HepG2 (cell line): ENCODE measurements at regions not wholly inside any gene's neighbourhood (a gene's known extent, or its start where the extent isn't known, plus 50 kb on each side); places are given as distances from the start of the nearest gene placed in this dataset.

ENCODE experiments used
- ATAC-seq: fragments of 200-7000 bp; cut with Tn5 transposase; 3 replicates; pipeline ENCODE4 v1.9.1; 2020; ENCODE audit warnings: mild to moderate bottlenecking, moderate library complexity
- BruUV-seq: library from RNA; stranded (reverse); fragments of 400-500 nt; replicated peaks from 2 replicates; lab custom pipeline; 2021; lab: Mats Ljungman, UMichigan
- CTCF ChIA-PET: fragments of 300-600 bp; formaldehyde crosslinking; extraction: SDS; loops from one replicate; lab custom pipeline; 2021; ENCODE audit warnings: low total read pairs, inconsistent platforms, low intra/inter-chr PET ratio; lab: Yijun Ruan, JAX
- POLR2A ChIA-PET: fragments of 350-600 bp; sonication (Branson Sonifier 250); formaldehyde crosslinking; loops from one replicate; lab custom pipeline; 2020; ENCODE audit warnings: antibody characterized with exemption, inconsistent platforms; lab: Yijun Ruan, JAX
- DNase-seq: peaks from one replicate; pipeline ENCODE4 v3.0.0-alpha.2; 2015; ENCODE audit warnings: low spot score
- FAIRE-seq: peaks from 3 replicates; lab custom pipeline; 2011; peaks lifted over from hg19 to GRCh38; lab: Jason Lieb, UNC
- H2AFZ ChIP-seq: one replicate; pipeline ENCODE4 v1.6.1; 2011; ENCODE audit warnings: low read length, inconsistent platforms
- H3K27ac ChIP-seq: fragments of 300-600 bp; 3 replicates; pipeline ENCODE4 v1.8.0; 2011; ENCODE audit warnings: mixed run types, mild to moderate bottlenecking, mixed read lengths, low read length, inconsistent platforms; ENCODE audit not compliant: insufficient read depth; ENCODE audit errors: extremely low read length
- H3K27me3 ChIP-seq, 2 experiments: fragments of 200-600 bp in 1 of 2; 2 replicates in 1 of 2; 3 replicates in 1 of 2; pipeline versions ENCODE4 v1.6.0 to v1.8.0; 2011; ENCODE audit warnings: low read length in 2 of 2, mild to moderate bottlenecking in 2 of 2, moderate library complexity in 2 of 2, inconsistent platforms in 1 of 2; ENCODE audit not compliant: insufficient read depth in 2 of 2, control insufficient read depth in 1 of 2
- H3K36me3 ChIP-seq, 2 experiments: fragments of 200-600 bp in 1 of 2; replicated peaks in 1 of 2; 2 replicates in 1 of 2; 3 replicates in 1 of 2; pipeline versions ENCODE4 v1.5.1 to v1.8.0; 2011; ENCODE audit warnings: low read length in 2 of 2, inconsistent platforms in 1 of 2; ENCODE audit not compliant: insufficient read depth in 2 of 2, control insufficient read depth in 1 of 2
- H3K4me1 ChIP-seq: 2 replicates; pipeline ENCODE4 v1.5.1; 2012; ENCODE audit warnings: low read length, inconsistent platforms; ENCODE audit not compliant: insufficient read depth
- H3K4me2 ChIP-seq: 2 replicates; pipeline ENCODE4 v1.6.0; 2011; ENCODE audit warnings: low read depth, low read length, inconsistent platforms
- H3K4me3 ChIP-seq, 3 experiments: fragments of 200-600 bp in 1 of 3; sonication (generic), shearing (Covaris generic) in 1 of 3; replicated peaks in 1 of 3; 2 replicates each; pipeline ENCODE4 v1.5.1; 2011 to 2016; ENCODE audit warnings: low read length in 3 of 3, inconsistent platforms in 2 of 3, low read depth in 2 of 3, mild to moderate bottlenecking in 2 of 3, control low read depth in 1 of 3, mixed read lengths in 1 of 3; ENCODE audit not compliant: insufficient read depth in 1 of 3
- H3K79me2 ChIP-seq: one replicate; pipeline ENCODE4 v1.6.1; 2011; ENCODE audit warnings: low read length, inconsistent platforms; ENCODE audit not compliant: insufficient read depth
- H3K9ac ChIP-seq: 2 replicates; pipeline ENCODE4 v1.6.0; 2011; ENCODE audit warnings: mild to moderate bottlenecking, low read depth, low read length, inconsistent platforms; ENCODE audit not compliant: insufficient read depth
- H3K9me3 ChIP-seq: 2 replicates; pipeline ENCODE4 v1.5.1; 2012; ENCODE audit warnings: mild to moderate bottlenecking, low read length
- H4K20me1 ChIP-seq: 2 replicates; pipeline ENCODE4 v1.6.0; 2011; ENCODE audit warnings: inconsistent platforms, mild to moderate bottlenecking, low read length, moderate library complexity; ENCODE audit not compliant: insufficient read depth
- SOX13 ChIP-seq, 3 experiments: fragments of 450-650 bp in 1 of 3; sonication (generic) in 1 of 3; formaldehyde crosslinking in 1 of 3; IDR thresholded peaks in 2 of 3; conservative IDR thresholded peaks in 1 of 3; 2 replicates each; pipeline versions ENCODE4 v1.5.0 to v1.6.1; 2016 to 2020; ENCODE audit warnings: antibody characterized with exemption in 1 of 3, mild to moderate bottlenecking in 1 of 3, missing compliant biosample characterization in 1 of 3, missing genetic modification reagents in 1 of 3, moderate library complexity in 1 of 3
- ZHX2 ChIP-seq, 2 experiments: sonication (generic) in 1 of 2; formaldehyde crosslinking in 1 of 2; IDR thresholded peaks; 2 replicates each; pipeline versions ENCODE4 v1.6.1 to v1.9.0; 2014 to 2022; ENCODE audit warnings: antibody characterized with exemption in 1 of 2, borderline replicate concordance in 1 of 2, inconsistent platforms in 1 of 2, low read depth in 1 of 2, missing genetic modification reagents in 1 of 2
- ZNF275 ChIP-seq: sonication (generic); formaldehyde crosslinking; IDR thresholded peaks from 2 replicates; pipeline ENCODE4 v1.8.0; 2022; ENCODE audit warnings: missing genetic modification reagents, mild to moderate bottlenecking, inconsistent platforms, borderline replicate concordance
- ZNF414 ChIP-seq: sonication (generic); formaldehyde crosslinking; IDR thresholded peaks from 2 replicates; pipeline ENCODE4 v1.5.0; 2020; ENCODE audit warnings: missing genetic modification reagents
- WGBS: methylation state at CpG from one replicate; pipeline ENCODE4 v1.1.6; 2017; ENCODE audit warnings: low lambda C conversion rate; 5-methylcytosine and 5-hydroxymethylcytosine counted together
- in situ Hi-C: cut with HindIII; loops from 2 replicates; pipeline ENCODE4 v1.10.0; 2017; ENCODE audit warnings: low pct_unique_long_range_greater_than_20kb; ENCODE audit not compliant: extremely low pct_ligation_motif_present
- intact Hi-C: fragments of 100-400 bp; cut with micrococcal nuclease; formaldehyde crosslinking; loops from one replicate; pipeline ENCODE4 v1.10.0; 2022; ENCODE audit not compliant: unreplicated experiment
- TF ChIP-seq, protein P1 (sequence below): sonication (generic); formaldehyde crosslinking; IDR thresholded peaks from 2 replicates; pipeline ENCODE4 v1.5.1; 2020; ENCODE audit warnings: missing genetic modification reagents, mild to moderate bottlenecking, borderline replicate concordance

- intact Hi-C loops (no loop called here), in situ Hi-C loops (no loop called here)
- POLR2A ChIA-PET: no interaction called here
Measured at GRCh38 chr18:42412896-42413295, 457.9 kb downstream of the PIK3C3 start.

GRCh38 chr18:42413870-42414269 is 458.8 kb downstream of the PIK3C3 start:
- no peak overlapping the region for H3K27ac ChIP-seq
- POLR2A ChIA-PET: no interaction called here
- TF ChIP-seq, protein P1, sequence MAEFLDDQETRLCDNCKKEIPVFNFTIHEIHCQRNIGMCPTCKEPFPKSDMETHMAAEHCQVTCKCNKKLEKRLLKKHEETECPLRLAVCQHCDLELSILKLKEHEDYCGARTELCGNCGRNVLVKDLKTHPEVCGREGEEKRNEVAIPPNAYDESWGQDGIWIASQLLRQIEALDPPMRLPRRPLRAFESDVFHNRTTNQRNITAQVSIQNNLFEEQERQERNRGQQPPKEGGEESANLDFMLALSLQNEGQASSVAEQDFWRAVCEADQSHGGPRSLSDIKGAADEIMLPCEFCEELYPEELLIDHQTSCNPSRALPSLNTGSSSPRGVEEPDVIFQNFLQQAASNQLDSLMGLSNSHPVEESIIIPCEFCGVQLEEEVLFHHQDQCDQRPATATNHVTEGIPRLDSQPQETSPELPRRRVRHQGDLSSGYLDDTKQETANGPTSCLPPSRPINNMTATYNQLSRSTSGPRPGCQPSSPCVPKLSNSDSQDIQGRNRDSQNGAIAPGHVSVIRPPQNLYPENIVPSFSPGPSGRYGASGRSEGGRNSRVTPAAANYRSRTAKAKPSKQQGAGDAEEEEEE (CRISPR knock-in tag): no peak
- TF ChIP-seq ZNF275 (no peak), ZHX2 (IDR thresholded peaks at IDR 0.05; ENCODE audit: low read depth) (no peak), ZHX2 (CRISPR knock-in tag; IDR thresholded peaks at IDR 0.05; ENCODE audit: borderline replicate concordance) (no peak)

More at GRCh38 chr18:42412896-42413295, 457.9 kb downstream of the PIK3C3 start:
- WGBS: 39% methylated on average over 2 of the region's 2 CpGs
- Histone ChIP-seq H3K4me3 (no peak overlapping the region), H3K36me3 (no peaks in the 10 kb centered on the region), H3K4me2 (no peak overlapping the region), H3K27ac (no peak overlapping the region), H3K27me3 (no peaks in the 10 kb centered on the region), H3K4me1 (no peaks in the 10 kb centered on the region), H3K9ac (no peak overlapping the region), H4K20me1 (no peaks in the 10 kb centered on the region), H3K9me3 (peaks cover 61% of the 10 kb centered on the region), H3K79me2 (no peaks in the 10 kb centered on the region), H2AFZ (no peak overlapping the region)
- no peak for FAIRE-seq
- BruUV-seq: no TSS peak
- no peak for TF ChIP-seq ZNF414 (CRISPR knock-in tag)
- TF ChIP-seq SOX13 (IDR thresholded peaks at IDR 0.05): no peak
- peak in 1 of 2 experiments; percentile 13; a peak in 1 of 4 replicates for TF ChIP-seq SOX13 (CRISPR knock-in tag; conservative IDR thresholded peaks at IDR 0.05 in 1 of 2, IDR thresholded peaks at IDR 0.05 in 1 of 2)
- no peak for ATAC-seq
- CTCF ChIA-PET: no interaction called here
- DNase-seq: peak; percentile 12

More at GRCh38 chr18:42413870-42414269, 458.8 kb downstream of the PIK3C3 start:
- H3K9ac ChIP-seq: no peak overlapping the region
- H3K79me2 ChIP-seq: no peaks in the 10 kb centered on the region
- DNase-seq (no peak), ATAC-seq (no peak), FAIRE-seq (no peak)
- no TSS peak for BruUV-seq
- H3K9me3 ChIP-seq: peaks cover 52% of the 10 kb centered on the region
- H3K4me2 ChIP-seq: no peak overlapping the region
- no peaks in the 10 kb centered on the region for H3K4me1 ChIP-seq
- no peaks in the 10 kb centered on the region for H4K20me1 ChIP-seq
- CTCF ChIA-PET: no interaction called here
- 62% methylated on average over 1 of the region's 1 CpG for WGBS
- no peak overlapping the region for H2AFZ ChIP-seq
- H3K4me3 ChIP-seq: no peak overlapping the region
- intact Hi-C loops: no loop called here
- in situ Hi-C loops: no loop called here
- H3K27me3 ChIP-seq: no peaks in the 10 kb centered on the region
- H3K36me3 ChIP-seq: no peaks in the 10 kb centered on the region
